ENCODE measurements at regions not wholly inside any gene's neighbourhood (a gene's known extent, or its start where the extent isn't known, plus 50 kb on each side); places are given as distances from the start of the nearest gene placed in this dataset.

DNA sequence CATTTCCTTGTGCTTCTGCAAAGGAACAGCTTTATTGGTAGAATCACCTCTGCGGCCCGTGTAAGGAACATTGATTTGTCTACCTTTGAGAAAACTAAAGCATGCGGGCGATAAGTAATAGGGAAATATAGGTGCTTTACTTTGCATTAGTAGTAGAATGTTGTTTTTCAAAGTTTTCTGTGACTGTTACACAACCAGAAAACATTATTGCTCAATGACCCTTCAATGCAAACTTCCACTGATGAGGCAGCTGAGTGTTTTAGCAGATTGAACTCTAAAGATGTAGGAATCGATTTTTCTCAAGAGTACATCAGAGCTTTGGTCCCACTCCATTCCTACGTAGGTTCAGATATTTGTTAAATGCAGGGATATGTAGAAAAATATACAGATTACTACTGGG, 427.8 kb downstream of the DNAJB9 start:
- DNase-seq: no peak

DNA sequence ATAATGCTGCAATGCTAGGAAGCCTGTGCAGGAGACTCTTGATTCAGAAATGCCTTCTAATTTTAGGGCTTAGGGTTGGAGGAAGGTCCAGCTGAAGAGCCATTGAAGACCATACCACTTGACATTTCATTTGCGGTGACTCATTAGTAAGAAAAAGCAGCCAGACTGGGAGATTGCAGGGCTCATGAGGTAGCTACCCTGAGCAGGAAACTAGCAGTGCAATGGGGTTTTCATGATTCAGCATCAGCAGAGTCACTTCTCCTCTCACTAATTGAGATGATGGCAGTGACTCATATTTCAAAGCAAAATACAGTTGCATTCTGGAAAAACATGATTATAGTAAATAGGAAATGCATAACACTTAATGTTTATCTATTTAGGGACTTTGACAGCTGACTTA, 434.1 kb downstream of the DNAJB9 start:
- DNase-seq: no peak

DNA sequence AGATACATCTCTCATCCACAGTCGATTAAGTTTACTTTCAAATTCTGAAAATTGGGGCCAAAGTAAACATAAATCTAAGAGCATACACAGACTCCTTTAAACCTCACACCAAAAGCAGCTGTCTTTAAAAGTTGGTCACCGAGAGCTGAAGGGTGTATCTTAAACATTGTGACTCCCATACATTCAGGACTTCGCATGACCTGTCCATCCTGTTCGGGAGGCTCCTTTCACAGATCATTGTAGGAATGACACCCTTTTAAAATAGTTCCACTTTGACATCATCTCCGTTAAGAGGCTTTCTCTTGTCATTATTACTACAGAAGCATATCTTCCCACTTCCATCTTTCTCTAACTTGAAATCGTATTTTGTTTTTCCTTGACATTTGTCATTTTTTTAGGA, 440.0 kb downstream of the DNAJB9 start:
- no peak for DNase-seq

DNA sequence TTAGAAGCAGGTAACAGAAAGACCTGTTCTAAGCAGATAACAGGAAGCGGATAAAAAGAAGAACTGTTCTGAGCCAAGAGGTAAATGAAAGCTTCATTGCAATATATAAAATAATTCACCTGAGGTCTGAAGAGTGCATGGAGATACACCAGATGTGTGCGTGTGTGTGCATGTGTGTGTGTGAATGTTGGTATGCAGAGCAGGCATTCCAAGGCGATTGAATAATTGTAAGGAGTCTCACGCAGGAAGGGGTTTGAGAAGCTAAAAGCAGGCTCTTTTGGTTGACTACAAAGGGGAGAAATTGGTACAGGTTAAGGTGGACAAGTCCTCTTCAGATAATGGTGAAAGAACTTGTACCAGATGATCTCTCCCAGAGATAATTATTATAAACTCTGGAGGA, 450.6 kb downstream of the DNAJB9 start:
- no peak for DNase-seq

DNA sequence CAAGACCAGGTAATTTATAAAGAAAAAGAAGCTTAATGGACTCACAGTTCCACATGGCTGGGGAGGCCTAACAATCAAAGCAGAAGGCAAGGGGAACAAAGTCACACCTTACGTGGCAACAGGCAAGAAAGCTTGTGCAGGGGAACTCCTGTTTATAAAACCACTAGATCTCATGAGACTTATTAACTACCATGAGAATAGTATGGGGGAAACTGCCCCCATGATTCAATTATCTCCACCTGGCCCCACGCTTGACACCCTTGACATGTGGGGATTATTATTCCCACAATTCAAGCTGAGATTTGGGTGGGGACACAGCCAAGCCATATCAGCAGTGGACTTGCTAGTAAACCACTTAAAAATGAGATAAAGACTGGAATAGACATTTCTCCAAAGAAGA, 451.7 kb downstream of the DNAJB9 start:
- DNase-seq: no peak

DNA sequence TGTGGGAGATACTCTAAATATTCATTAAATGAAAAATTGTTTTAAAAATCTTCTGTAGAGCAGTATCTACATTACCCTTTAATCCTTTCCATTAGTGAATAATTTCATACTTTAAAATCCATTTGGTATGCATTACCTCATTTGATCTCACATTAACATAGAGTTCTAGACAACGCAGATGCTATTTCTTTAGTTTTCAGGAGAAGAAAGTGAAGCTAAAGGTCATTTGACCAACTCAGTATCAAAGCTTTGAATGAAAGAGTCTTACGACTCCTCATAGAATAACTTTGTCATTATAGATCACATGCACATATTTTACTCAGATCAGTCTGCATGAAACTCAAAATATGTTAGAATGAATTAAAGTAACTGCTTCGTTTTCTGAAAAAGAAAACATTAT, 460.2 kb downstream of the DNAJB9 start:
- DNase-seq: no peak

DNA sequence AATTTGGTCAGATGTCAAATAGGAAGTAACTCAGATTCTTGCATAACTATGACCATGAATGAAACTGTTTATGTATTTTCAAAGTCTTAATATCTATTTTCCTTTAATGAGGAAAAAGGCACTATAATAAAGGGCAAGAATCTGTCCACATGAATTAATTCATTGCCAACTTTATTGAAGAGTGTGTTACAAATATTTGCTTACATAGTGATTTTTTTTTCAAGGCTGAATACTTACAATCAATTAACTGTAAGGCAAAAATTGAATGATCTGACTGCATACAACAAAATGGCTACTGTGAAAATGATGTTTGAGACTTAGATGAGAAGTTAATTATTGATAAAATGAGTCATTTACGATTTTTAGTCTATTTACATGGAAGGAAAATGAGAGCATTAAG, 475.0 kb downstream of the DNAJB9 start:
- no peak for DNase-seq

DNA sequence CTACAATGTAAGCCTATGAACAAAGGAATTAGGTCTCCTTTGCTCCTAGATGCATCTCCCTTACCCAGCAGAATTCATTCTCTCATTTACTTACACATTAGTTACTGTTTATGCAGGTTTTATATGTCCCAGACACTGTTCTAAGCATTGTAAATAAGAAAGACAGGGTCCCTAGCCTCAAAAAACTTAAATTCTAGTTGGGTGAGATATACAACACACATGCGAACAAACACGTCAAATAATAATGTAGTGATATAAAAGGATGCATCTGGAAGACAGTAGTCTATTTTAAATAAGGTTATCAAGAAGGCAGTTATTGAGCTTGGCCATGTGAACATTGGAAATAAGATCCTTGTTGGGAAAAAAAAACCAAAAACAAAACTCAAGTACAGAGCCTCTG, 479.7 kb downstream of the DNAJB9 start:
- no peak for DNase-seq

DNA sequence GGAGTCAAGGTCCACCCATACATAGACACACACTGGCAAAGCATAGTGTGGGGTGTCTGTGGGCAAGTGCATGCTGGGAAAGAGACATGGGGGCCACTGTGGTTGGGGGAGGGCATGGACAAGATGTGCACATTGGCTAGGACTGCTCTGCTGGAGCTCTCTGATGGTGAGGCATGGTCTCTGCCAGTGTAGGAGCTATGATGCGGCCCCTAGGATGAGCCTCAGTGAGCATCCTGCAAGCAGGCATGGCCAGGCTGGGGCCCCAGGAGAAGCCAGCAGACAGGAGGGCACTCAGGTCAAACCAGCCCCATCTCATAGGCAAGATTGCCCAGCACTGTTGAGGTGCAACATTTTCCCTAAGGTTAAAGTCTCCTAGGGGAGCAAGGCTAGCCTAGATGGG, 489.4 kb downstream of the DNAJB9 start:
- DNase-seq: no peak

DNA sequence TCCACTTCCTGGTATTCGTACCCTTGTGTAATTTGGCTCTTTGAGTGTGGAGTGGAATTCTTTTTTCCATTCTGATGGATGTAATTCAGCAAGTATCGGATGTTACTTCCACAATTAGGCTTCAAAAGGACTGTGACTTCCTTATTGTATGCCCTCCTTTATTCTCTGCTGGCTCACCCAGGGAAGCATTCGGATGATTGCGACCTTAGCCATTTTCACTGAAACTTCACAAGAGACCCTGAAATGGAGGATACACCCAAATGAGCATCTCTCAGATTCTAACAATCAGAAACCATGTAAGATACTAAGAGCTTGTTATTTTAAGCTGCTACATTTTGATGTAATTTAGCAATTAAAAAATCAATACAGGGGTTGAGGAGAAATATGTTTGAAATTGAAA, 493.1 kb downstream of the DNAJB9 start:
- DNase-seq: no peak

DNA sequence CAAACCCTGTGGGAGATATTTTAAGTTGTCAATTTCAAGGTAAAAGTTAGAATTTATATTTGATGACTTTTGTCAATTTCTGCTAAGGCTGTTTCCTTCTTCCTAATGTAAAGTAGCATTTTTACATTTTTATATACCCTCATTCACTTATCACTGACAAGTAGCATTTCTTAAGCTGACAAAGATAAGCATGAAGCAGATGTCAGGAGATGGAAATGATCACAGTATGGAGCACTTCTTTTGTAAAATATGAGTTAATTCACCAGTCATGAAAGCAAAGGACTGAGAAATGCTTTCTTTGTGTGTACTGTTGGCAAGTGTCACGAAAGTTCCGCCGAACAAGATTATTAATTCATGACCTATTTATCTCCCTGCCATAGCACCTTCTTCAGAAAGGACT, 503.9 kb downstream of the DNAJB9 start:
- DNase-seq: no peak

DNA sequence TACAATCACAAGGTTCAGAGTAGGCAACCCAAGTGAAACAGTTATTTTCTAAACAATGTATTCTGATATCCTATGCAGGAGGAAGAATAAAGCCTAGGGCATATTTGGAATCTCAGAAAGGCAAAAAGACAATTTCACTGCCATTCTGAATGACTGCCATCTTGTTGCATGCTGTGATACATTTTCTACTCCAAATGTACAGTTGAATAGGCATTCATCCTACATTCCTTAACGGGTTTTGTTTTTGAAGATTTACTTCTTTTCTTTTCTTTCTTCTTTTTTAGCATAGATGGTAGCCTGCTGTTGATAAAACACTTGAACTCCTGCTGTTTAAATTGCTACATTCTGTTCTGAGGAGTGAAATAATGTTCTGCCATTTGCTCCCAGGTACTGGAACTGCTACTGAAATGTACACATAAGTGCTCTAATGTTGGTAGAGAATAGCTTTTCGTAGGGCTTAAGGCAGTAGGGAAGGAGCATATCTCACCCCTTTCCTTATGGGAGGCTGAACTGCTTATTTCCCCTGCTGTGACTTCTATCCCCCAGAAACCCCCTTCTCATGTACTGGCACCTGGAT, 506.8 kb downstream of the DNAJB9 start:
- DNase-seq: no peak

DNA sequence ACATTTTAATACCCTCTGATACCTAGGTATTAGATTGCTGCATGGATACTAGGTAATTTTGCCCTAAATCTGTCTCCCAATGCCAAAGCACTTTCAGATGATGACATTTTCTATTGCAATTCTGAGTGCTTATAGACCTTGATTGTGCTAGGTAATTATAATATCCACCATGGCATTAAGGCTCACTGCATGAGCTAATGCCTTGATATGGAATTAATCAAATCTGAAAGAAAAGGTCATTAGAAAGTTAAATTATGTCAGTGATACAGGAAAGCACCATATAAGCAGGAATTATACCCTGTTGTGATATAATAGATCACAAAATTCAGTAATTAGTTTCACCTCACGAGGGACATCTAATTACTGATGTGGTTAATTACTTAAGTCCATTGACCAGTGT, 521.4 kb downstream of the DNAJB9 start:
- DNase-seq: no peak

DNA sequence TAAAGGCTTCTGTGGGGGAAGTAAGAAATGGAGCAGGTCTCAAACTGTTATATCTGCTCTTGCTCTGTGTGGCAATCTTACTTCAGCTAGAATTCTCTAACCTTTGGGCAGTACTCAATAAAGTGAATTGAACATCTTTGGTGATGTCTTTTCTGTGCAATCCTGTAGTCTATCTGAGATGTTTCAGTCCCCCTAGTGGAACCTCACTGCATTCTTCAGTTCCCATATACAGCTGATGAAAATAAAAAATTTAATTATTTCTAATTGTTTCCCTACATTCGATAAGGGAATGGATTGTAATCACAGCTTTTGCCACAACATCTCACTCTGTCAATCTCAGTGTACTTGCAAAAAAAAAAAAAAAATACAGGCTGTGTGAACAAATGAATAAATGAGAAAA, 522.6 kb downstream of the DNAJB9 start:
- DNase-seq: no peak

DNA sequence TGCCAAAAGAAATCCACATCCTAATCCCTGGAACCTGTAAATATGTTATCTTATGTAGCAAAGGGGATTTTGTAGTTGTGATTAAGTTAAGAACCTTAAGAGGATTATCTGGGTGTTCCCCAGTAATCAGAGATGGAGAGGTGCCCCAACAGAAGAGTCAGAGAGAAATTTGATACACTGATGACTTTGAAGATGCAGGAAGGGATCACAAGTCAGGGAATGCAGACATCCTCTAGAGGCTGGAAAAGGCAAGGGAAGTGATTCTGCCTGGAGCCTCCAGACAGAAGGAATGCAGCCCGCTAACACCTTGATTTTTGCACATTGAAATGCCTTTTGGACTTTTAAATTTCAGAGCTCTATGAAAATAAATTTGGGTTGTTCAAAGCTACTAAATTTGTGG, 531.7 kb downstream of the DNAJB9 start:
- DNase-seq: no peak

DNA sequence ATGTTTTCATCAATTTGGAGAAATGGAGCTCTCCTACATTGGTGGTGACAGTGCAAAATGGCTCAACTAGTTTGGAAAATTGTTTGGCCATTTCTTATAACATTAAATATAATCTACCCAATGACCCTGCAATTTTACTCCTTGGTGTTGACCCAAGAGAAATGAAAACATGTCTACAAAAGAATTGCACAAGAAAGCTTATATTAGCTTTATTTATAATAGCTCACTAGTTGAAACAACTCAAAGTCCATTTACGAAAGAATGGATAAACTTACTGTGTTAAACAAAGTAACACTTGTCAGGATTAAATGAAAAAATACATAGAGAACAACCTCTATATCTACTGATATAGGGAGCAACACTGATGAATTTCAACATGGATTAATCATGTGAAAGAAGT, 539.9 kb downstream of the DNAJB9 start:
- DNase-seq: no peak

DNA sequence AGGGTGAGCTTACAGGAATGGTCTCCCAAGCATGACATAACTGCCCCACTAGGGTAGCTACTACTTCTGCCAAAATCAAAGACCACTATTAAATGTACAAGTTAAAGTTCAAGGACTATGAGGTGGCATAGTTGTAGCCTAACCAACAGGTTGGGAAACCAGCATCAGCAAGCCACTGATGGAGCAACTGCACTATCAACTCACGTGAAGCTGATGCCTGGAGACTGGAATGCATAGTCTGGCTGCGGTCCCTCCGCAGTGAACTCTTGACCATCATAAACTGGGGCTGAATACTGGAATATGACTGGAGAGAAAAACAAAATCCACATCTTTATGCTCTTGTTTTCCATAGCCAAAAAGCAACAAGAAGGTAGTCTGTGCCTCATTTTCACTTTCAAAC, 541.4 kb downstream of the DNAJB9 start:
- DNase-seq: no peak

DNA sequence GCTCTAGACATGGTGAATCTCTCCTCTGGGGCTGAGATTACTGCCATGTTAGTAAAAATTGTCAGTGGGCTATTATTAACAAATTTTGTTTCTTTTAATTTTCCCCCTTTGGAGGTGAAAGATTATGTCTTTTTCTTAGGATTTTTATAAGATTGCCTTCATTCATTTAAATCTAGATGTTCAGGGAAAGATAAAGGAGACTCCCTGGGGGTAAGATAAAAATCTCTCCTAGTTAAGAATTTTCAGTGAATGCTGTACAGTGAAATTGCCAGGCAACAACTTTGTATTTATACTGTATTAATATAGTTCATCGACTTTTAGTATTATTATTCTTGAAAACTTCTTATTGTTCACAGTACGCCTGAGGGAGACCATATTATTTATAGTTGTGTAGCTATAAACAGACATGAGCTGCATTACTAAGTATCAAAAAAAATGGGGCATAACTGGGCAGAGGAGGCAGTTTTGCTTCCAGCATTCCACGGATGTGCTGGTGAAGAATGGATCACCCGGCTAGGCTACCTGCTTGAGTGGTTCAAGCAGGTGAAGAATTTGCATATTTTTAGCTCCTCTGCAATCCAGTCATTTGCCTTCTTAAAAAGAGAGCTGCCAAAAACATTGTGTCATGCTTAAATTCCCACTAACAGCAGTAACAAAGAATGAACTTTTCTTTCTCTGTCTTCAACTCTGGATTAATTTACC, 552.1 kb downstream of the DNAJB9 start:
- DNase-seq: no peak

DNA sequence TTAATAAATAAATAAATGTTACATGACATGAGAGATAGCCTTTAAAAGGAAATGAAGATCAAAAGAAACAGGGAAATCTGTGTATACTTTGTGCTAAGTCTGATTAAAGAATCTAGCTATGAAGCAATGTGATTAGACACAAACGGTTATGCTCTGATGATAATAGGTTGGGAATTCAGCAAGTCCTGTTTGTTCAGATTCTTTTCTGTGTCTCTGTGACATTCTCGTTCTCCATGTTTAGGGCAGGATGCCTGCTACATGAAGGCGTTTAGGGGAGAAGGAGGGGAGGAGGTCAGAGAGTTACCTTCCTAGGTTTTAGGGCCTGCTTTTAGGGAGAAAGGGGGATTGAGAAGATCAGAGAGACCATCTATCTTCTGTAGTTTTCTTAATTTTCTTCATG, 555.3 kb downstream of the DNAJB9 start:
- no peak for DNase-seq

DNA sequence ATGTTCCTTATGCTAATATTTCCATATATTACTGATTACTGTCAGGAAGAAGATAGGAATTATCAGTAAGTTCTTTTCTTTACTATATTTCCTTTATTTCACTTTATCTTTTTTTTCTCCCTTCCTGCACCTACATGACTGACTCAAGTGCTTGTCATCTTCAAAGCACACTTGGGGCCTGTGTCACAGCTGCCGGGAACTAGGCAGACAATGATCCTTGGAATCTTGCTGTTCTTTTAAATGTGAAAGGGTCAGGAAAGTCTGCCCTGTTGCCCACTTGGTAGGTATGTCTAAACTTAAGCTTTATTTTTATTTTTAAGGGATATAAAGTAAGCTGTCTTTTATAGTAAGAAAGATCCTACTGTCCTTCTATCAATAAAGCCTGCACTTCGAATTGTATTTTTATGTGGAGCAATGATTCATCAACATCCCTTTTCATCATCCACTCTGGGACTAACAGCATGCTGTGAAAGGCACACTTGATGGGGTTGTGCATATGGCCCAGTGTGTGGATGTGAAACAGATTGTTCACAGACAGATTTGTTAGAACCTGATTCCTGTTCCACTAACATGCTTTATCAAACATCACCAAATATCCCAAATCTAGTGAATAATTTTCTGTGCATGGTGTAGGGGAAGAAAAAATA, 556.9 kb downstream of the DNAJB9 start:
- DNase-seq: peak; percentile 4

DNA sequence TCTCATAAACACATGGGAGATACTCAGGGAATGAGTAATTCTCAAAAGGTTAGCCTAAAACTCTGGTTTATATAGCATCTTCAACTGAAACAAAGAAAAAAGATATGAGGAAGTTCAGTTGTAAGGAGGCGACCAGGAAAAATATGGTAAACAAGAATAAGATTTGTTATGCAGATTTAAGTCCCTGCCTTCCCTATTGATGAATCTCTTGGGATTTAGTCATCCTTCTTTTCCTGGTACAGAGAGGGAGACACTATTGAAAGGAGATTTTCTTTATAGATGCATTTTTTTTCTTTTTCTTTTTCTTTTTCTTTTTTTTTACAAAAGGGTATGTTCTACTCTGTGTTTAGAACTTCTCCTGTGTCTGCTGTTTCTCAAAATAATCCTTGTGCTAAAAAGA, 557.5 kb downstream of the DNAJB9 start:
- DNase-seq: no peak

DNA sequence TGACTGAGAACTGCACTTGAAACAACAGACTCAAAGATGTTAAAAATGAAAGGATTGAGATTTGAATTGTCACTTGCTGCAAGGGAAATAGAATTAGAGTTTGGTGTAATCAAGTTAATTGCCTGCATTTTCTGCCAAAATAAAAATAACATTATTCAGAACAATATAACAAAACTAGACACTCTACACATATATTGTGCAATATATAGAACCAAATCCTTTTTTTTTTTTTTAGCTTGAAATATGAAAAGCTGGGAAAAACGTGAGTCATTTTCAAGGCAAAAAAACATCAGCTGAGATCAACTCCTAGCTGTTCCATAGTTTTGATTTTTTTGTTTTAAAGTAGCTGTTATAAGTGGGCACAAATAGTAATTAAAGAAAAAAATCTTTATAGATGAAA, 561.5 kb downstream of the DNAJB9 start:
- DNase-seq: no peak

DNA sequence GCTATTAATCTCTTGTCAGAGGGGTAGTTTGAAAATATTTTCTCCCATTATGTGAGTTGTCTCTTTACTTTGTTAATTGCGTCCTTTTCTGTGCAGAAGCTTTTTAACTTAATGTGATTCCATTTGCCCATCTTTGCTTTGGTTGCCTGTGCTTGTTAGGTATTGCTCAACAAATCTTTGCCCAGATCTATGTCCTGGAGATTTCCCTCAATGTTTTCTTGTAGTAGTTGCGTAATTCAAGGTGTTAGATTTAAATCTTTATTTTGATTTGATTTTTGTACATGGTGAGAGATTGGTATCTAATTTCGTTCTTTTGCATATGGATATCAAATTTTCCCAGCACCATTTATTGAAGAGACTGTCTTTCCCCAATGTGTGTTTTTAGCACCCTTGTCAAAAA, 567.2 kb downstream of the DNAJB9 start:
- no peak for DNase-seq

DNA sequence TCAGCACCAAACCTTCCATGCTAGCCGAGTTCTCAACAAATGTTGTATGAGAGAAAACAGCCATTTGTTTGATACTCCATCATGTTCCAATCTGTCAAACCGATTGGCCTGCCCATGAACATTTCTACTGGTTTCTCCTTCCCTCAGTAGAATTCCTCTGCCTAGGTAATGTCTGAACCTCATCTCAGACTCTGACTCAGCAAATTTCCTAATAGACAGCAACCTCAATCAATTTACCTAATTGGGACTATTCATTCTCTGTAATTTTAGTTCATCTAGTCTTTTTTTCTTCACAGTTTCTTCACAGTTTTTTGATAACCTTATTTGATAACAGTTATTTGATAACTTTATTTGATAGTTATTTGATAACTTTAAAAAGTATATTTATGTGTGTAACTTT, 585.1 kb downstream of the DNAJB9 start:
- DNase-seq: no peak

DNA sequence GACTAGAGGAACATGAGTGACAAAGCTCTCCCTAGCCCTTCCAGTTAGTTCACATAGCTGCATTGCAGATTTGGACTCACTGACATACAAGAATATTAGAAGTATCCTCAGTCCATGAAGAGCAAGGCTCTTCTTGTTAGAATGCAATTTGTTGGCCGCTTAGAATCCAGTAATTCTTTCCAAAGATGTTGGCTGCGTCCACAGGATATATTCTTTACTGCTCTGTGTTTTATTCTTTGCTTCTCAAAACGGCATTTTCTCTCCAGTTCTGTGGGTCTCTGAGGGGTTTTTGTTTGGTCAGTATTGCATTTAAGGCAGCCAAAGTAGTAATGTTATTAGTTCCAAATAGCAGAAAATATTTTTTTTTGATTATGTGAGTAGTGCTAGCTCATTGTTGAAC, 588.6 kb downstream of the DNAJB9 start:
- DNase-seq: no peak

All from NCI-H446 treated with DMSO at 0.1 percent for 48 hours (cell line).